GM12878 (cell line): ENCODE measurements at regions not wholly inside any gene's neighbourhood (a gene's known extent, or its start where the extent isn't known, plus 50 kb on each side); places are given as distances from the start of the nearest gene placed in this dataset.

Experiments used
- ATAC-seq: fragments of 200-7000 bp; cut with Tn5 transposase; 3 replicates; pipeline ENCODE4 v1.9.1; 2020; ENCODE audit warnings: mild to moderate bottlenecking, moderate library complexity
- BruUV-seq: library from RNA; stranded (reverse); fragments of 400-500 nt; replicated peaks from 2 replicates; lab custom pipeline; 2021; lab: Mats Ljungman, UMichigan
- CTCF ChIA-PET: fragments of 300-600 bp; sonication (Branson Sonifier 250); formaldehyde crosslinking; extraction: SDS; loops from one replicate; lab custom pipeline; 2021; ENCODE audit warnings: inconsistent platforms; lab: Yijun Ruan, JAX
- POLR2A ChIA-PET: fragments of 350-600 bp; formaldehyde crosslinking; extraction: SDS; loops from one replicate; lab custom pipeline; 2021; ENCODE audit warnings: inconsistent platforms; lab: Charles Lee
- RAD21 ChIA-PET: fragments of 300-600 bp; sonication (Branson Sonifier 250); formaldehyde crosslinking; loops from one replicate; lab custom pipeline; 2023; ENCODE audit warnings: antibody characterized with exemption; ENCODE audit not compliant: unreplicated experiment; lab: Charles Lee
- SMC1A ChIA-PET: fragments of 300-600 bp; sonication (Branson Sonifier 250); formaldehyde crosslinking; loops from one replicate; lab custom pipeline; 2023; ENCODE audit not compliant: unreplicated experiment, uncharacterized antibody; lab: Charles Lee
- DNase-seq: peaks from one replicate; pipeline ENCODE4 v3.0.0-alpha.2; 2011; ENCODE audit warnings: low read depth, low spot score
- FAIRE-seq: peaks from 3 replicates; lab custom pipeline; 2011; peaks lifted over from hg19 to GRCh38; lab: Jason Lieb, UNC
- H2AFZ ChIP-seq: 2 replicates; pipeline ENCODE4 v1.6.0; 2011; ENCODE audit warnings: low read depth, low read length, control low read depth; ENCODE audit not compliant: control insufficient read depth
- H3K27ac ChIP-seq: 2 replicates; pipeline ENCODE4 v1.5.1; 2011; ENCODE audit warnings: control low read depth; ENCODE audit not compliant: control insufficient read depth, insufficient read depth
- H3K27me3 ChIP-seq, 2 experiments: replicated peaks in 1 of 2; 2 replicates each; pipeline versions ENCODE4 v1.6.0 to v1.6.1; 2011; ENCODE audit warnings: low read length in 1 of 2; ENCODE audit not compliant: control insufficient read depth in 2 of 2, insufficient read depth in 2 of 2
- H3K36me3 ChIP-seq, 2 experiments: 2 replicates each; pipeline ENCODE4 v1.5.1; 2011; ENCODE audit warnings: low read length in 1 of 2; ENCODE audit not compliant: control insufficient read depth in 2 of 2, insufficient read depth in 2 of 2
- H3K4me1 ChIP-seq: 2 replicates; pipeline ENCODE4 v1.6.1; 2011; ENCODE audit warnings: mild to moderate bottlenecking, low read length, moderate library complexity, mixed read lengths; ENCODE audit not compliant: control insufficient read depth, insufficient read depth
- H3K4me2 ChIP-seq: 2 replicates; pipeline ENCODE4 v1.6.0; 2011; ENCODE audit warnings: control low read depth; ENCODE audit not compliant: control insufficient read depth, insufficient read depth
- H3K4me3 ChIP-seq: fragments of 200-600 bp; sonication (generic); 2 replicates; pipeline ENCODE4 v1.5.1; 2016
- H3K79me2 ChIP-seq: 2 replicates; pipeline ENCODE4 v1.6.0; 2011; ENCODE audit warnings: low read length; ENCODE audit not compliant: control insufficient read depth, insufficient read depth
- H3K9ac ChIP-seq: 2 replicates; pipeline ENCODE4 v1.8.0; 2011; ENCODE audit warnings: low read length, control low read depth, mixed read lengths; ENCODE audit not compliant: control insufficient read depth, insufficient read depth
- H3K9me3 ChIP-seq: replicated peaks from 3 replicates; pipeline ENCODE4 v1.5.1; 2011; ENCODE audit warnings: mild to moderate bottlenecking, low read length; ENCODE audit not compliant: control insufficient read depth, insufficient read depth
- H4K20me1 ChIP-seq: 2 replicates; pipeline ENCODE4 v1.6.0; 2011; ENCODE audit not compliant: control insufficient read depth, insufficient read depth
- ASH2L ChIP-seq: fragments of 300-600, 200-600 bp; sonication (generic); IDR thresholded peaks from 2 replicates; pipeline ENCODE4 v1.6.1; 2017; ENCODE audit warnings: low read depth, mild to moderate bottlenecking, borderline replicate concordance
- BACH1 ChIP-seq: fragments of 450-650 bp; IDR thresholded peaks from 2 replicates; pipeline ENCODE4 v1.6.1; 2017; ENCODE audit warnings: mild to moderate bottlenecking, borderline replicate concordance
- CHD4 ChIP-seq: fragments of 200-600 bp; sonication (generic); IDR thresholded peaks from 2 replicates; pipeline ENCODE4 v1.6.1; 2016; ENCODE audit warnings: mild to moderate bottlenecking
- NR2C2 ChIP-seq: IDR thresholded peaks from 2 replicates; pipeline ENCODE4 v1.6.1; 2011; ENCODE audit warnings: borderline replicate concordance, low read depth; ENCODE audit not compliant: control insufficient read depth, insufficient read length
- RBBP5 ChIP-seq: fragments of 200-600 bp; sonication (generic); conservative IDR thresholded peaks from 2 replicates; pipeline ENCODE4 v1.6.1; 2016
- RELA ChIP-seq: fragments of 450-650 bp; IDR thresholded peaks from 2 replicates; pipeline ENCODE4 v1.8.0; 2014; ENCODE audit warnings: borderline replicate concordance; ENCODE audit not compliant: partially characterized antibody
- SMARCA5 ChIP-seq: fragments of 450-650 bp; IDR thresholded peaks from 2 replicates; pipeline ENCODE4 v1.6.1; 2017; ENCODE audit warnings: mild to moderate bottlenecking
- TBL1XR1 ChIP-seq: IDR thresholded peaks from 2 replicates; pipeline ENCODE4 v1.6.1; 2012; ENCODE audit warnings: low read depth, low read length, improper control_type of control experiment
- ZBTB40 ChIP-seq: fragments of 450-650 bp; IDR thresholded peaks from 2 replicates; pipeline ENCODE4 v1.6.1; 2016; ENCODE audit warnings: mild to moderate bottlenecking, moderate library complexity, borderline replicate concordance
- ZNF24 ChIP-seq: fragments of 450-650 bp; IDR thresholded peaks from 2 replicates; pipeline ENCODE4 v1.6.1; 2017; ENCODE audit warnings: antibody characterized with exemption, mild to moderate bottlenecking
- WGBS: methylation state at CpG from one replicate; pipeline ENCODE4 v1.1.6; 2016; ENCODE audit warnings: low lambda C conversion rate; ENCODE audit not compliant: insufficient replicate concordance, insufficient coverage; ENCODE audit errors: missing lambda C conversion rate; 5-methylcytosine and 5-hydroxymethylcytosine counted together
- in situ Hi-C: fragments of 300-500 bp; cut with MboI; formaldehyde crosslinking; loops from 9 replicates; pipeline ENCODE4 v1.14.3; 2018; ENCODE audit warnings: mixed read lengths
- intact Hi-C: fragments of 100-400 bp; cut with micrococcal nuclease; formaldehyde crosslinking; loops from one replicate; pipeline ENCODE4 v1.14.2; 2022; ENCODE audit not compliant: unreplicated experiment
- TF ChIP-seq, protein P1 (sequence below): fragments of 150-350 bp; IDR thresholded peaks from 2 replicates; pipeline ENCODE4 v1.6.1; 2014; ENCODE audit warnings: mild to moderate bottlenecking, low read depth, low read length

GRCh38 chr13:111456452-111457230, 136.2 kb downstream of the TEX29 start:
- Histone ChIP-seq H4K20me1 (no peaks in the 10 kb centered on the region), H3K4me3 (no peak overlapping the region), H3K27ac (no peak overlapping the region), H3K27me3 (peaks cover 0 to 2% of the 10 kb centered on the region in 2 experiments; a peak in 1 of 4 replicates), H3K4me1 (no peaks in the 10 kb centered on the region), H3K79me2 (no peaks in the 10 kb centered on the region), H3K9ac (no peak overlapping the region), H3K9me3 (no peaks in the 10 kb centered on the region), H2AFZ (no peak overlapping the region), H3K36me3 (no peaks in the 10 kb centered on the region), H3K4me2 (no peak overlapping the region)
- ChIA-PET CTCF (no interaction called here), POLR2A (no interaction called here), SMC1A (no interaction called here), RAD21 (no interaction called here)
- in situ Hi-C loops = loop anchor here (25.0 kb wide), 1 partner anchor 1406 kb away; no protein-coding TSS in a partner anchor
- intact Hi-C loops = no loop called here
- no peak for TF ChIP-seq NR2C2
- no peak for TF ChIP-seq ASH2L
- no peak for TF ChIP-seq SMARCA5
- TF ChIP-seq TBL1XR1 = no peak
- TF ChIP-seq ZNF24 = no peak
- TF ChIP-seq BACH1 = no peak
- 45% methylated on average over 20 of the region's 20 CpGs for WGBS
- no TSS peak for BruUV-seq
- DNase-seq (no peak), ATAC-seq (no peak), FAIRE-seq (no peak)

DNA sequence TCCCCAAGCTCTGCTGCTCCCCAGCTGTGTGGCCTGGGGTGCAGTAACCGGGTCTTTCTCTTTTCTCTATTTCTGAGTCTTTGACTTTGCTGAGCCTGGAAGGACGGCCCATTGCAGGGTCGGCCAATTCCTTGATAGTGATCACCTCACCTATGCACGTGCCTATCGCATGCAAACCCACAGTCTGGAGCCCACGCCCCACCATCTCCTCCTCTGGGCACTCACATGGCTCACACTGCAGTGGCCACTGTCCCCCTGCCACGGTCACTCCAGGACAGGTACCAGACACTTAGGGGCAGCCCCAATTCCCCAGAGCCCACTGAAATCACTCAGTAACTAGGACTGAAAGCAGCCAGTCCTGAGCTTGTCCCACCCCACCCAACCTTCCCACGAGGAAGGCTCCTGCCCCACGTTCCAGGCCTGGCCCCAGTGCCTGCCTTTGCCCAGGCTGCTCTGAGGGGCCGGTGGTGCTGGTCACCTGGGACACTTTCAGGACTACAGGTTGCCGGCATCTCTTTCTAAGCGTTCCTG, 137.6 kb downstream of the TEX29 start:
- intact Hi-C loops (no loop called here), in situ Hi-C loops (loop anchor here (25.0 kb wide), 1 partner anchor 1404 kb away; no protein-coding TSS in a partner anchor)
- ChIA-PET RAD21 (no interaction called here), POLR2A (no interaction called here), CTCF (no interaction called here), SMC1A (no interaction called here)
- no peaks in the 10 kb centered on the region for H3K79me2 ChIP-seq
- ATAC-seq = no peak
- no peak overlapping the region for H3K4me3 ChIP-seq
- H3K4me1 ChIP-seq = no peaks in the 10 kb centered on the region
- no peak overlapping the region for H3K4me2 ChIP-seq
- H2AFZ ChIP-seq = no peak overlapping the region
- no peaks in the 10 kb centered on the region for H3K36me3 ChIP-seq
- WGBS = 27% methylated on average over 12 of the region's 12 CpGs
- H3K27me3 ChIP-seq = peaks cover 0 to 2% of the 10 kb centered on the region in 2 experiments; a peak in 1 of 4 replicates
- no peak overlapping the region for H3K27ac ChIP-seq
- H4K20me1 ChIP-seq = no peaks in the 10 kb centered on the region
- DNase-seq = no peak
- H3K9ac ChIP-seq = no peak overlapping the region
- no peak for FAIRE-seq
- no TSS peak for BruUV-seq
- no peaks in the 10 kb centered on the region for H3K9me3 ChIP-seq
- TF ChIP-seq, protein P1, sequence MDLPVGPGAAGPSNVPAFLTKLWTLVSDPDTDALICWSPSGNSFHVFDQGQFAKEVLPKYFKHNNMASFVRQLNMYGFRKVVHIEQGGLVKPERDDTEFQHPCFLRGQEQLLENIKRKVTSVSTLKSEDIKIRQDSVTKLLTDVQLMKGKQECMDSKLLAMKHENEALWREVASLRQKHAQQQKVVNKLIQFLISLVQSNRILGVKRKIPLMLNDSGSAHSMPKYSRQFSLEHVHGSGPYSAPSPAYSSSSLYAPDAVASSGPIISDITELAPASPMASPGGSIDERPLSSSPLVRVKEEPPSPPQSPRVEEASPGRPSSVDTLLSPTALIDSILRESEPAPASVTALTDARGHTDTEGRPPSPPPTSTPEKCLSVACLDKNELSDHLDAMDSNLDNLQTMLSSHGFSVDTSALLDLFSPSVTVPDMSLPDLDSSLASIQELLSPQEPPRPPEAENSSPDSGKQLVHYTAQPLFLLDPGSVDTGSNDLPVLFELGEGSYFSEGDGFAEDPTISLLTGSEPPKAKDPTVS = no peak
- TF ChIP-seq RELA = no peak
- no peak for TF ChIP-seq CHD4
- TF ChIP-seq RBBP5 = no peak
- no peak for TF ChIP-seq ZBTB40
